ENCODE measurements at regions not wholly inside any gene's neighbourhood (a gene's known extent, or its start where the extent isn't known, plus 50 kb on each side); places are given as distances from the start of the nearest gene placed in this dataset.
A peak's percentile ranks its signal among the peaks of the same experiment; 100 is the strongest.

- DNase-seq (ENCODE audit: low spot score) = no peak
- in situ Hi-C loops (cut with HindIII; ENCODE audit: low sequenced_read_pairs) = no loop called here
These were observed 200.6 kb downstream of the PHETA1 start for GRCh38 chr12:111168009-111168900.

- in situ Hi-C loops (cut with HindIII; ENCODE audit: low sequenced_read_pairs) = no loop called here
These were observed 201.9 kb downstream of the PHETA1 start for GRCh38 chr12:111166779-111167540.

GRCh38 chr12:111164833-111165525, 203.9 kb downstream of the PHETA1 start:
- in situ Hi-C loops (cut with HindIII; ENCODE audit: low sequenced_read_pairs) = no loop called here
- DNase-seq (ENCODE audit: low spot score) = no peak

More at GRCh38 chr12:111166779-111167540, 201.9 kb downstream of the PHETA1 start:
- DNase-seq (ENCODE audit: low spot score) = peak; percentile 32

- no peak for DNase-seq (ENCODE audit: low spot score)
- in situ Hi-C loops (cut with HindIII; ENCODE audit: low sequenced_read_pairs) = no loop called here
These were observed 205.5 kb downstream of the PHETA1 start for GRCh38 chr12:111163422-111163821.

GRCh38 chr12:111161898-111162297, 207.0 kb downstream of the PHETA1 start:
- in situ Hi-C loops (cut with HindIII; ENCODE audit: low sequenced_read_pairs) = no loop called here
- DNase-seq (ENCODE audit: low spot score) = no peak

GRCh38 chr12:111160350-111161241, 208.3 kb downstream of the PHETA1 start:
- no peak for DNase-seq (ENCODE audit: low spot score)
- in situ Hi-C loops (cut with HindIII; ENCODE audit: low sequenced_read_pairs) = no loop called here

- no peak for DNase-seq (ENCODE audit: low spot score)
- in situ Hi-C loops (cut with HindIII; ENCODE audit: low sequenced_read_pairs) = no loop called here
These were observed 209.9 kb downstream of the PHETA1 start for GRCh38 chr12:111158992-111159391.

- DNase-seq (ENCODE audit: low spot score) = no peak
- in situ Hi-C loops (cut with HindIII; ENCODE audit: low sequenced_read_pairs) = no loop called here
These were observed 211.4 kb downstream of the PHETA1 start for GRCh38 chr12:111157486-111157885.

- DNase-seq (ENCODE audit: low spot score) = no peak
- in situ Hi-C loops (cut with HindIII; ENCODE audit: low sequenced_read_pairs) = no loop called here
These were observed 212.6 kb downstream of the PHETA1 start for GRCh38 chr12:111156304-111156703.

GRCh38 chr12:111155521-111155920, 213.4 kb downstream of the PHETA1 start:
- in situ Hi-C loops (cut with HindIII; ENCODE audit: low sequenced_read_pairs) = no loop called here
- DNase-seq (ENCODE audit: low spot score) = no peak

- in situ Hi-C loops (cut with HindIII; ENCODE audit: low sequenced_read_pairs) = no loop called here
- DNase-seq (ENCODE audit: low spot score) = no peak
These were observed 213.9 kb downstream of the PHETA1 start for GRCh38 chr12:111155020-111155419.

- no peak for DNase-seq (ENCODE audit: low spot score)
- in situ Hi-C loops (cut with HindIII; ENCODE audit: low sequenced_read_pairs) = no loop called here
These were observed 214.6 kb downstream of the PHETA1 start for GRCh38 chr12:111154147-111154834.

GRCh38 chr12:111152561-111152960, 216.3 kb downstream of the PHETA1 start:
- DNase-seq (ENCODE audit: low spot score) = no peak
- in situ Hi-C loops (cut with HindIII; ENCODE audit: low sequenced_read_pairs) = no loop called here

GRCh38 chr12:111150921-111151840, 217.7 kb downstream of the PHETA1 start:
- in situ Hi-C loops (cut with HindIII; ENCODE audit: low sequenced_read_pairs) = no loop called here
- DNase-seq (ENCODE audit: low spot score) = no peak

GRCh38 chr12:111150360-111150759, 218.5 kb downstream of the PHETA1 start:
- in situ Hi-C loops (cut with HindIII; ENCODE audit: low sequenced_read_pairs) = no loop called here
- no peak for DNase-seq (ENCODE audit: low spot score)

- in situ Hi-C loops (cut with HindIII; ENCODE audit: low sequenced_read_pairs) = no loop called here
- no peak for DNase-seq (ENCODE audit: low spot score)
These were observed 219.6 kb downstream of the PHETA1 start for GRCh38 chr12:111149299-111149698.

GRCh38 chr12:111148005-111148404, 220.9 kb downstream of the PHETA1 start:
- in situ Hi-C loops (cut with HindIII; ENCODE audit: low sequenced_read_pairs) = no loop called here
- DNase-seq (ENCODE audit: low spot score) = no peak

Measured in G401 (cell line).